Caco-2 (cell line): ENCODE measurements at regions not wholly inside any gene's neighbourhood (a gene's known extent, or its start where the extent isn't known, plus 50 kb on each side); places are given as distances from the start of the nearest gene placed in this dataset.

Experiments used
- BruUV-seq: library from RNA; stranded (reverse); fragments of 400-500 nt; replicated peaks from 2 replicates; lab custom pipeline; 2021; lab: Mats Ljungman, UMichigan
- CTCF ChIA-PET: fragments of 300-600 bp; sonication (Branson Sonifier 250); formaldehyde crosslinking; loops from one replicate; lab custom pipeline; 2022; ENCODE audit warnings: antibody characterized with exemption; lab: Charles Lee
- POLR2A ChIA-PET: fragments of 300-600 bp; sonication (Branson Sonifier 250); formaldehyde crosslinking; loops from one replicate; lab custom pipeline; 2022; ENCODE audit warnings: antibody characterized with exemption; lab: Charles Lee
- DNase-seq, 2 experiments: peaks; one replicate each; pipeline versions ENCODE4 v3.0.0 to v3.0.0-alpha.2; 2020 to 2022
- H3K27me3 ChIP-seq: replicated peaks from 2 replicates; pipeline ENCODE4 v1.6.0; 2011; ENCODE audit warnings: low read length; ENCODE audit not compliant: control insufficient read depth, insufficient read depth
- H3K36me3 ChIP-seq: 2 replicates; pipeline ENCODE4 v1.5.1; 2011; ENCODE audit warnings: low read length; ENCODE audit not compliant: control insufficient read depth, insufficient read depth
- H3K4me1 ChIP-seq: fragments of 250-450 bp; sonication (Bioruptor Pico); 2 replicates; pipeline ENCODE4 v1.5.1; 2020; ENCODE audit warnings: mild to moderate bottlenecking
- H3K4me3 ChIP-seq: 2 replicates; pipeline ENCODE4 v1.5.1; 2011; ENCODE audit warnings: low read depth, mild to moderate bottlenecking, control low read depth, low read length
- H3K9me3 ChIP-seq: fragments of 250-450 bp; sonication (Bioruptor Pico); 2 replicates; pipeline ENCODE4 v1.5.1; 2020; ENCODE audit warnings: mild to moderate bottlenecking, moderate library complexity
- H3K27ac Mint-ChIP-seq: one replicate; pipeline ENCODE4 v1.8.0; 2022; ENCODE audit warnings: mixed read lengths; ENCODE audit not compliant: unreplicated experiment
- H3K27me3 Mint-ChIP-seq: one replicate; pipeline ENCODE4 v1.8.0; 2022; ENCODE audit warnings: mixed read lengths; ENCODE audit not compliant: insufficient read depth, unreplicated experiment
- H3K36me3 Mint-ChIP-seq: one replicate; pipeline ENCODE4 v1.8.0; 2022; ENCODE audit warnings: mild to moderate bottlenecking, mixed read lengths; ENCODE audit not compliant: insufficient read depth, unreplicated experiment
- H3K4me1 Mint-ChIP-seq: one replicate; pipeline ENCODE4 v1.8.0; 2022; ENCODE audit warnings: low read depth, mixed read lengths; ENCODE audit not compliant: unreplicated experiment
- H3K4me3 Mint-ChIP-seq: one replicate; pipeline ENCODE4 v1.8.0; 2022; ENCODE audit warnings: mild to moderate bottlenecking, moderate library complexity, mixed read lengths; ENCODE audit not compliant: unreplicated experiment
- H3K9me3 Mint-ChIP-seq: one replicate; pipeline ENCODE4 v1.8.0; 2022; ENCODE audit warnings: mixed read lengths; ENCODE audit not compliant: unreplicated experiment
- CTCF ChIP-seq, 2 experiments: fragments of 200-600 bp in 1 of 2; IDR thresholded peaks; 1 replicate in 1 of 2; 2 replicates in 1 of 2; pipeline versions ENCODE4 v1.5.1 to v1.8.0; 2011 to 2022; ENCODE audit warnings: antibody characterized with exemption in 1 of 2, control low read depth in 1 of 2, inconsistent platforms in 1 of 2, low read depth in 1 of 2, low read length in 1 of 2, mild to moderate bottlenecking in 1 of 2, moderate library complexity in 1 of 2; ENCODE audit not compliant: insufficient read depth in 1 of 2, severe bottlenecking in 1 of 2, unreplicated experiment in 1 of 2
- intact Hi-C: fragments of 100-400 bp; cut with micrococcal nuclease; formaldehyde crosslinking; loops from one replicate; pipeline ENCODE4 v1.10.0; 2022; ENCODE audit not compliant: unreplicated experiment

- CTCF ChIA-PET: no interaction called here
These were observed 277.0 kb downstream of the INHBA start for GRCh38 chr7:41425926-41426325.

GRCh38 chr7:41421056-41421455 is 281.8 kb downstream of the INHBA start:
- Mint-ChIP-seq H3K4me1 (no peaks in the 10 kb centered on the region), H3K36me3 (no peaks in the 10 kb centered on the region), H3K27ac (no peak overlapping the region), H3K27me3 (no peaks in the 10 kb centered on the region), H3K9me3 (no peaks in the 10 kb centered on the region), H3K4me3 (no peak overlapping the region)
- no peak for TF ChIP-seq CTCF (IDR thresholded peaks at IDR 0.05; ENCODE audit: insufficient read depth in 1 of 2, low read depth in 1 of 2, low read length in 1 of 2, severe bottlenecking in 1 of 2, unreplicated experiment in 1 of 2)
- Histone ChIP-seq H3K4me3 (no peak overlapping the region), H3K9me3 (no peaks in the 10 kb centered on the region), H3K27me3 (no peaks in the 10 kb centered on the region), H3K4me1 (no peaks in the 10 kb centered on the region), H3K36me3 (no peaks in the 10 kb centered on the region)
- ChIA-PET POLR2A (no interaction called here), CTCF (interaction anchor here (0.7 kb wide), 1 partner anchor 141 kb away, joined by 3 read pairs; no protein-coding TSS in a partner anchor)
- BruUV-seq: no TSS peak
- intact Hi-C loops: no loop called here
- DNase-seq: no peak

More at GRCh38 chr7:41425926-41426325, 277.0 kb downstream of the INHBA start:
- BruUV-seq: no TSS peak
- no peak overlapping the region for H3K4me3 ChIP-seq
- no peak for DNase-seq
- H3K36me3 Mint-ChIP-seq: no peaks in the 10 kb centered on the region
- no peak overlapping the region for H3K27ac Mint-ChIP-seq
- intact Hi-C loops: no loop called here
- H3K36me3 ChIP-seq: no peaks in the 10 kb centered on the region
- H3K4me1 ChIP-seq: no peaks in the 10 kb centered on the region
- POLR2A ChIA-PET: no interaction called here
- no peaks in the 10 kb centered on the region for H3K9me3 ChIP-seq
- no peaks in the 10 kb centered on the region for H3K27me3 ChIP-seq
- no peak for TF ChIP-seq CTCF (IDR thresholded peaks at IDR 0.05; ENCODE audit: insufficient read depth in 1 of 2, low read depth in 1 of 2, low read length in 1 of 2, severe bottlenecking in 1 of 2, unreplicated experiment in 1 of 2)
- H3K27me3 Mint-ChIP-seq: peaks cover 2% of the 10 kb centered on the region
- H3K4me1 Mint-ChIP-seq: no peaks in the 10 kb centered on the region
- H3K4me3 Mint-ChIP-seq: no peak overlapping the region
- H3K9me3 Mint-ChIP-seq: no peaks in the 10 kb centered on the region

GRCh38 chr7:41420421-41420820 is 282.5 kb downstream of the INHBA start:
- Histone ChIP-seq H3K9me3 (no peaks in the 10 kb centered on the region), H3K4me1 (no peaks in the 10 kb centered on the region), H3K36me3 (no peaks in the 10 kb centered on the region), H3K4me3 (no peak overlapping the region), H3K27me3 (no peaks in the 10 kb centered on the region)
- ChIA-PET CTCF (no interaction called here), POLR2A (no interaction called here)
- Mint-ChIP-seq H3K27ac (no peak overlapping the region), H3K36me3 (no peaks in the 10 kb centered on the region), H3K4me3 (no peak overlapping the region), H3K4me1 (no peaks in the 10 kb centered on the region), H3K9me3 (no peaks in the 10 kb centered on the region), H3K27me3 (no peaks in the 10 kb centered on the region)
- DNase-seq: no peak
- no peak for TF ChIP-seq CTCF (IDR thresholded peaks at IDR 0.05; ENCODE audit: insufficient read depth in 1 of 2, low read depth in 1 of 2, low read length in 1 of 2, severe bottlenecking in 1 of 2, unreplicated experiment in 1 of 2)
- intact Hi-C loops: no loop called here
- no TSS peak for BruUV-seq
